ENCODE measurements at regions not wholly inside any gene's neighbourhood (a gene's known extent, or its start where the extent isn't known, plus 50 kb on each side); places are given as distances from the start of the nearest gene placed in this dataset.

- H3K4me3 ChIP-seq (ENCODE audit: low read depth, low read length), result no peak overlapping the region
- TF ChIP-seq CTCF (IDR thresholded peaks at IDR 0.05; ENCODE audit: borderline replicate concordance, insufficient read depth, low read depth, low read length), result no peak
Measured at GRCh38 chr6:132952986-132953385, 138.6 kb downstream of the RPS12 start.

GRCh38 chr6:132954222-132954621 is 139.9 kb downstream of the RPS12 start:
- TF ChIP-seq CTCF (IDR thresholded peaks at IDR 0.05; ENCODE audit: borderline replicate concordance, insufficient read depth, low read depth, low read length), result no peak
- no peak overlapping the region for H3K4me3 ChIP-seq (ENCODE audit: low read depth, low read length)

- no peak overlapping the region for H3K4me3 ChIP-seq (ENCODE audit: low read depth, low read length)
- no peak for TF ChIP-seq CTCF (IDR thresholded peaks at IDR 0.05; ENCODE audit: borderline replicate concordance, insufficient read depth, low read depth, low read length)
Measured at GRCh38 chr6:132954936-132955335, 140.6 kb downstream of the RPS12 start.

GRCh38 chr6:132959639-132960326 is 145.4 kb downstream of the RPS12 start:
- TF ChIP-seq CTCF (IDR thresholded peaks at IDR 0.05; ENCODE audit: borderline replicate concordance, insufficient read depth, low read depth, low read length), result no peak
- no peak overlapping the region for H3K4me3 ChIP-seq (ENCODE audit: low read depth, low read length)

GRCh38 chr6:132960720-132961119 is 146.4 kb downstream of the RPS12 start:
- H3K4me3 ChIP-seq (ENCODE audit: low read depth, low read length), result no peak overlapping the region
- no peak for TF ChIP-seq CTCF (IDR thresholded peaks at IDR 0.05; ENCODE audit: borderline replicate concordance, insufficient read depth, low read depth, low read length)

GRCh38 chr6:132961122-132961521 is 146.8 kb downstream of the RPS12 start:
- no peak for TF ChIP-seq CTCF (IDR thresholded peaks at IDR 0.05; ENCODE audit: borderline replicate concordance, insufficient read depth, low read depth, low read length)

GRCh38 chr6:132961610-132962009 is 147.2 kb downstream of the RPS12 start:
- no peak overlapping the region for H3K4me3 ChIP-seq (ENCODE audit: low read depth, low read length)
- TF ChIP-seq CTCF (IDR thresholded peaks at IDR 0.05; ENCODE audit: borderline replicate concordance, insufficient read depth, low read depth, low read length), result peak; percentile 35; the same call in 1 of the 2 replicates

More at GRCh38 chr6:132961122-132961521, 146.8 kb downstream of the RPS12 start:
- H3K4me3 ChIP-seq (ENCODE audit: low read depth, low read length), result no peak overlapping the region

Measured in GM12875 (cell line).